Nephron (organoid): ENCODE measurements at regions not wholly inside any gene's neighbourhood (a gene's known extent, or its start where the extent isn't known, plus 50 kb on each side); places are given as distances from the start of the nearest gene placed in this dataset.
"Not testable (repeated sequence)": the region's sequence is repeated elsewhere in the genome, so short reads cannot be mapped to it uniquely, and the experiment has no call there.

Experiments
- H3K27ac Mint-ChIP-seq, 3 experiments: 2 replicates each; pipeline ENCODE4 v1.8.0; 2020; ENCODE audit warnings: mixed read lengths in 3 of 3, mild to moderate bottlenecking in 2 of 3, moderate library complexity in 1 of 3
- H3K27me3 Mint-ChIP-seq: 2 replicates; pipeline ENCODE4 v1.8.0; 2021; ENCODE audit warnings: low read depth, mild to moderate bottlenecking, moderate library complexity, mixed read lengths
- H3K36me3 Mint-ChIP-seq: 2 replicates; pipeline ENCODE4 v1.8.0; 2020; ENCODE audit warnings: low read depth, mixed read lengths
- H3K4me1 Mint-ChIP-seq: 2 replicates; pipeline ENCODE4 v1.8.0; 2020; ENCODE audit warnings: mixed read lengths
- H3K4me3 Mint-ChIP-seq, 3 experiments: 2 replicates each; pipeline ENCODE4 v1.8.0; 2020; ENCODE audit warnings: mild to moderate bottlenecking in 3 of 3, mixed read lengths in 3 of 3, moderate library complexity in 2 of 3
- H3K9me3 Mint-ChIP-seq: 2 replicates; pipeline ENCODE4 v1.8.0; 2020; ENCODE audit warnings: mixed read lengths
- TF ChIP-seq, protein P1 (sequence below), 3 experiments: fragments of 200-600 bp; sonication (generic); IDR thresholded peaks; one replicate each; pipeline ENCODE4 v1.5.0; 2021; ENCODE audit warnings: antibody characterized with exemption in 3 of 3; ENCODE audit not compliant: unreplicated experiment in 3 of 3

DNA sequence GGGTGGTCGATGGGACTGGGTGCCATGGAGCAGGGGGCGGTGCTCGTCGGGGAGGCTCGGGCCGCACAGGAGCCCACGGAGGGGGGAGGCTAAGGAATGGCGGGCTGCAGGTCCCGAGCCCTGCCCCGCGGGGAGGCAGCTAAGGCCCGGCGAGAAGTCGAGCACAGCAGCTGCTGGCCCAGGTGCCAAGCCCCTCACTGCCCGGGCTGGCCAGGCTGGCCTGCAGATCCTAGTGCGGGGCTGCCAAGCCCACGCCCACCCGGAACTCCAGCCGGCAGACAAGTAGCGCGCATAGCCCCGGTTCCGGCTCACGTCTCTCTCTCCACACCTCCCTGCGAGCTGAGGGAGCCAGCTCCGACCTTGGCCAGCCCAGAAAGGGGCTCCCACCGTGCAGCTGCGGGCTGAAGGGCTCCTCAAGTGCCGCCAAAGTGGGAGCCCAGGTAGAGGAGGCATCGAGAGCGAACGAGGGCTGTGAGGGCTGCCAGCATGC, 163.4 kb upstream of the OSBPL11 start:
- not testable (repeated sequence) for H3K27ac Mint-ChIP-seq

GRCh38 chr3:125762601-125763000, 167.3 kb upstream of the OSBPL11 start:
- H3K27ac Mint-ChIP-seq, H3K4me1 Mint-ChIP-seq, H3K36me3 Mint-ChIP-seq, H3K4me3 Mint-ChIP-seq, H3K9me3 Mint-ChIP-seq: not testable (repeated sequence)
- H3K27me3 Mint-ChIP-seq: peaks cover 54% of the 10 kb centered on the region

More for the DNA sequence above, 163.4 kb upstream of the OSBPL11 start:
- H3K36me3 Mint-ChIP-seq, H3K9me3 Mint-ChIP-seq, H3K4me1 Mint-ChIP-seq, H3K4me3 Mint-ChIP-seq: not testable (repeated sequence)
- peaks cover 25% of the 10 kb centered on the region for H3K27me3 Mint-ChIP-seq

DNA sequence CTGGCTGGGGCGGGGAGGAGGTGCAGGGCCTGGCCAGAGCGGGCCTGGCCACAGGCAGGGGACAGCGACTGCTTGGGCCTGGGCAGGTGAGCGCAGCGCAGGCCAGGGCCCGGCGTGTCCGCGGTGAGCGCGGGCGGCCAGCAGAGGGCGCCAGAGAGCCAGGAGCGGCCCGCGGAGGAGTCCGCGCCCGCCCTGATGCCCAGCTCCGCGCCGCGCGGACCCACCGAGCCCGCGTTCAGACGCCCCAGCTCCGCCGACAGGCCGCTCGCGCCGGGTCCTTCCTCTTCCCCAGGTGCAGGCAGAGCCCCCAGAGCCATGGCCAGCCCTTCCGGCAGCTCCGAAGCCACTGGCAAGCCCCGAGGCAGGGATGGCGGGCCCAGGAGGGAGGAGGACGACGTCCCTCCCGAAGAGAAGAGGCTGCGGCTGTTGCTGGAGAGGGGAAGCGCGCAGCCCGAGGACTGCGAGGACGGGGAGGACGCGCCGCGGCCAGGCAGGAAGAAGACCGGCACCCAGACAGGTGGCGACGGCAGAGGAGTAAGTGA, 171.1 kb upstream of the OSBPL11 start:
- not testable (repeated sequence) for H3K9me3 Mint-ChIP-seq, H3K27ac Mint-ChIP-seq, H3K36me3 Mint-ChIP-seq, H3K4me1 Mint-ChIP-seq
- Mint-ChIP-seq H3K4me3 (peak overlapping the region; percentile 68 to 80 (median 72)), H3K27me3 (peaks cover 60% of the 10 kb centered on the region)
- TF ChIP-seq, protein P1, sequence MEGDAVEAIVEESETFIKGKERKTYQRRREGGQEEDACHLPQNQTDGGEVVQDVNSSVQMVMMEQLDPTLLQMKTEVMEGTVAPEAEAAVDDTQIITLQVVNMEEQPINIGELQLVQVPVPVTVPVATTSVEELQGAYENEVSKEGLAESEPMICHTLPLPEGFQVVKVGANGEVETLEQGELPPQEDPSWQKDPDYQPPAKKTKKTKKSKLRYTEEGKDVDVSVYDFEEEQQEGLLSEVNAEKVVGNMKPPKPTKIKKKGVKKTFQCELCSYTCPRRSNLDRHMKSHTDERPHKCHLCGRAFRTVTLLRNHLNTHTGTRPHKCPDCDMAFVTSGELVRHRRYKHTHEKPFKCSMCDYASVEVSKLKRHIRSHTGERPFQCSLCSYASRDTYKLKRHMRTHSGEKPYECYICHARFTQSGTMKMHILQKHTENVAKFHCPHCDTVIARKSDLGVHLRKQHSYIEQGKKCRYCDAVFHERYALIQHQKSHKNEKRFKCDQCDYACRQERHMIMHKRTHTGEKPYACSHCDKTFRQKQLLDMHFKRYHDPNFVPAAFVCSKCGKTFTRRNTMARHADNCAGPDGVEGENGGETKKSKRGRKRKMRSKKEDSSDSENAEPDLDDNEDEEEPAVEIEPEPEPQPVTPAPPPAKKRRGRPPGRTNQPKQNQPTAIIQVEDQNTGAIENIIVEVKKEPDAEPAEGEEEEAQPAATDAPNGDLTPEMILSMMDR (IDR thresholded peaks at IDR 0.05; ENCODE audit: unreplicated experiment in 3 of 3): peak; percentile 71 to 77 (median 76)

GRCh38 chr3:125766931-125767330, 171.6 kb upstream of the OSBPL11 start:
- not testable (repeated sequence) for H3K36me3 Mint-ChIP-seq, H3K27ac Mint-ChIP-seq, H3K4me1 Mint-ChIP-seq, H3K9me3 Mint-ChIP-seq
- Mint-ChIP-seq H3K27me3 (peaks cover 55% of the 10 kb centered on the region), H3K4me3 (peak overlapping the region; percentile 77 to 80 (median 77))

GRCh38 chr3:125767641-125768040, 172.3 kb upstream of the OSBPL11 start:
- Mint-ChIP-seq H3K4me3 (peak overlapping the region; percentile 77 to 80 (median 77)), H3K27me3 (peaks cover 48% of the 10 kb centered on the region), H3K36me3 (no peaks in the 10 kb centered on the region), H3K27ac (no peak overlapping the region), H3K4me1 (no peaks in the 10 kb centered on the region), H3K9me3 (no peaks in the 10 kb centered on the region)
- TF ChIP-seq, protein P1 (IDR thresholded peaks at IDR 0.05; ENCODE audit: unreplicated experiment in 3 of 3): no peak

DNA sequence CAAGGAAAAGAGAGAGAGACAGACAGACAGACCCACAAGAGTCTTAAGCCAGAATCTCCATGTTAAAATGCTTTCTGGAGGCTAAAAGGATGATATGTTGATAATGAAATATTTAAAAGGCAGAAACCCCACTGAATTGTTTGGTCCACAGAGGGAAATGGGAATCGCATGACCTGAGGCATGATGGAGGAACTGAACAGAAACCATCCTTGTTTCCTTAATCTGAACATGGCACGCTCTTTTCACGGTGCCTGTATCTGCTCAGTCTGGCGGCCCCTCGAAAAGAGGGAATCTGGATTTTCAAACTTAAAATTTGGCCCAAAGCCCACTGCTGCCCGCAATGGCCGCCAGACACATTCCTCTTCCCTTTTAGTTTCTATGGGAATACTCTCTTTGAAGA, 173.5 kb upstream of the OSBPL11 start:
- H3K36me3 Mint-ChIP-seq, H3K4me3 Mint-ChIP-seq, H3K27ac Mint-ChIP-seq, H3K4me1 Mint-ChIP-seq, H3K9me3 Mint-ChIP-seq: not testable (repeated sequence)
- H3K27me3 Mint-ChIP-seq: peaks cover 40% of the 10 kb centered on the region

GRCh38 chr3:125771506-125771905, 176.2 kb upstream of the OSBPL11 start:
- not testable (repeated sequence) for H3K9me3 Mint-ChIP-seq, H3K4me1 Mint-ChIP-seq, H3K36me3 Mint-ChIP-seq, H3K27ac Mint-ChIP-seq, H3K4me3 Mint-ChIP-seq
- H3K27me3 Mint-ChIP-seq: peaks cover 20% of the 10 kb centered on the region

DNA sequence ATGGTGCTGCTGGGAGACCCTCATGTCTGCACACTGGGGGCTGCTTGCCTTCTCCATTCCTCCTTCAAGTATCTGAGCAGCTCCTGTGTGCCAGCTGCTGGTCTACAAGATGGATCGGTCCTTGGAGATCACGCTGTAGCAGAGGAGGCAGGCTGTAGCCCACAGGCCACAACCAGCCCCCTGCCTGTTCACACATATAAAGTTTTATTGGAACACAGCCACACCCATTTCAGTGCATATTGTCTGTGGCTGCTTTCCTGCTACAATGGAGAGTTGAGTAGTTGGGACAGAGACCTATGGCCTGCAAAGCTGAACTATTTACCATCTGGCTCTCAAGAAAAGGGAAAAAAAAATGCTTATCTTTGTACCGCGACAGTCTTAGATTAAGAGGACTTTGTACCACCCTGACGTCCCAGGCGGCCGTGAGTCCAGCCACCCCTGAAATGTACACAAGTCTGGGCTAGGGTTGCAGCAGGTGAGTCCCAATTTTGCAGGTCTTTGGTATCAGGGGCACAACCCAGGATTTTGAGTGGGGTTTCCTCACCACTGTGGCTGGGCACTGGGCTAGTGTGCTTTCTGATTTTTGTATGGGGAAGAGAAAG, 179.2 kb upstream of the OSBPL11 start:
- not testable (repeated sequence) for H3K27me3 Mint-ChIP-seq, H3K4me3 Mint-ChIP-seq, H3K27ac Mint-ChIP-seq, H3K9me3 Mint-ChIP-seq, H3K4me1 Mint-ChIP-seq, H3K36me3 Mint-ChIP-seq

- H3K4me3 Mint-ChIP-seq, H3K27ac Mint-ChIP-seq, H3K4me1 Mint-ChIP-seq, H3K9me3 Mint-ChIP-seq, H3K36me3 Mint-ChIP-seq, H3K27me3 Mint-ChIP-seq: not testable (repeated sequence)
These were observed 179.8 kb upstream of the OSBPL11 start for GRCh38 chr3:125775106-125775505.

DNA sequence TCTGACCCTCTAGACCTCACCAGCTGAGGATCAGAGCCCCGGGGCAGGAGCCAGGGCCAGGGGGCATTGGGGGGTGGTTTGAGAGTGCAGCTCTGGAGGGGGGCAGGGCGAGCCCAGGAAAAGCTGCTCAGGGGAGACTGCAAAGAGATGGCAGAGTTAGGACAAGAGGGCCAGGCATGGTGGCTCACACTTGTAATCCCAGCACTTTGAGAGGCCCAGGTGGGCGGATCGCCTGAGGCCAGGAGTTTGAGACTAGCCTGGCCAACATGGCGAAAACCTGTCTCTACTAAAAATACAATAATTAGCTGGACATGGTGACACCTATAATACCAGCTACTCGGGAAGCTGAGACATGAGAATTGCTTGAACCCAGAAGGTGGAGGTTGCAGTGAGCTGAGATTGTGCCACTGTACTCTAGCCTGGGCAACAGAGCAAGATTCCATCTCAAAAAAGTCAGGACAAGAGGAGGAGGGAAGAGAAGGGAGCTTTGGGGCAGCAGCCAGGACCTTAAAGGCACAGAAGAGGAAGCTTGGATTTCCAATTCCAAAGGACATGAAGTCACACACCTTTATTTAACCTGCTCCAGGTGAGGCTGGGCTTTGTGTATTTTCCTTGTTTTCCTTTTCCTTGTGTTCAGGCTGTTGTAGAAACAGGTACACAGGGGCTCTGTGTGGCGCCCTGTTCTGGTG, 180.5 kb upstream of the OSBPL11 start:
- H3K4me3 Mint-ChIP-seq, H3K9me3 Mint-ChIP-seq, H3K27ac Mint-ChIP-seq, H3K36me3 Mint-ChIP-seq, H3K27me3 Mint-ChIP-seq, H3K4me1 Mint-ChIP-seq: not testable (repeated sequence)

- H3K27me3 Mint-ChIP-seq: peaks cover 14% of the 10 kb centered on the region
- H3K36me3 Mint-ChIP-seq, H3K9me3 Mint-ChIP-seq, H3K27ac Mint-ChIP-seq, H3K4me3 Mint-ChIP-seq, H3K4me1 Mint-ChIP-seq: not testable (repeated sequence)
These were observed 184.0 kb upstream of the OSBPL11 start for GRCh38 chr3:125779276-125779675.

DNA sequence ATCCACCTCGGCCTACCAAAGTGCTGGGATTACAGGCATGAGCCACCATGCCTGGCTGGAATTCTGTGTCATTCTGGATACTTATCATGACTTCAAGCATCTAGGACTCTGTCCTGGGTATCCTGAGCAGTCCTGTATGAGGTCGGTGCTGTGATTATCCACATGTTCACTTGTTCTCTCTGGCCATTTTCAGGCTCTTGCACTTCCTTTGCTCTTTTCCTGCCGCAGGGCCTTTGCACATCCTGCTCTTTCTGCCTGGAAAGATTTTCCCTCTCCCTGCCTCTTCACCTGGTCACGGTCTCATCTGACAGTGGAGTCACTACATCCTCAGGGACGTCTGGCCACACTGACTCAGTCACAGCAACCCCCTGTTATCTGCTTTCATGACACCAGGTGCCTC, 184.6 kb upstream of the OSBPL11 start:
- H3K9me3 Mint-ChIP-seq, H3K27ac Mint-ChIP-seq, H3K4me3 Mint-ChIP-seq, H3K36me3 Mint-ChIP-seq, H3K4me1 Mint-ChIP-seq: not testable (repeated sequence)
- H3K27me3 Mint-ChIP-seq: peaks cover 14% of the 10 kb centered on the region

DNA sequence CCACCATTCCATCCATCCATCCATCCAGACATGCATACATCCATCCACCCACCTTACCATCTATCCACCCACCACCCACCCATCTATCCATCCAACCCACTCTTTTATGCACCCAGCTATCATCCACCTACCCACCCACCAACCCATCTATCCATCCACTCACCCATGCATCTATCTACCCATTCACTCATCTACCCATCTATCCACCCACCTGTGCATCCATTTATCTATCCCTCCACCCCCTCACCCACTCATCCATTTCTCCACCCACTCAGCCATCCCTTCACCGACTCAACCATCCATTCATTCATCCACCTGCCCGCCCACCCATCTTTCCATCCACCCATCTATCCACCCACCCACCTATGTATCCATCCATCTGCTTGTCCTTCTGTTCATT, 186.4 kb upstream of the OSBPL11 start:
- not testable (repeated sequence) for H3K4me3 Mint-ChIP-seq, H3K9me3 Mint-ChIP-seq, H3K36me3 Mint-ChIP-seq, H3K27ac Mint-ChIP-seq, H3K4me1 Mint-ChIP-seq
- H3K27me3 Mint-ChIP-seq: peaks cover 14% of the 10 kb centered on the region
